Breast epithelium (tissue), 3 donors: ENCODE measurements at regions not wholly inside any gene's neighbourhood (a gene's known extent, or its start where the extent isn't known, plus 50 kb on each side); places are given as distances from the start of the nearest gene placed in this dataset.

ENCODE experiments used
- CTCF ChIP-seq, 3 donors: fragments of 450-650 bp; IDR thresholded peaks; one replicate each; pipeline ENCODE4 v1.5.1; 2016 to 2017; ENCODE audit warnings: antibody characterized with exemption in 3 of 3, mild to moderate bottlenecking in 3 of 3, moderate library complexity in 3 of 3
- POLR2A ChIP-seq: fragments of 450-650 bp; IDR thresholded peaks from one replicate; pipeline ENCODE4 v1.6.1; 2016; ENCODE audit warnings: antibody characterized with exemption, mild to moderate bottlenecking, moderate library complexity
- POLR2AphosphoS5 ChIP-seq, 3 donors: sonication (generic); formaldehyde crosslinking; IDR thresholded peaks; one replicate each; pipeline ENCODE4 v1.6.1; 2017; ENCODE audit warnings: antibody characterized with exemption in 3 of 3

GRCh38 chr13:23488442-23488841, 54.9 kb upstream of the SACS start:
- no peak for TF ChIP-seq CTCF (IDR thresholded peaks at IDR 0.05)
- TF ChIP-seq POLR2AphosphoS5 (IDR thresholded peaks at IDR 0.05), result peak in 2 of 3 donors; percentile 37 to 54
- TF ChIP-seq POLR2A, result no peak
